AG09319 (cell line): ENCODE measurements at regions not wholly inside any gene's neighbourhood (a gene's known extent, or its start where the extent isn't known, plus 50 kb on each side); places are given as distances from the start of the nearest gene placed in this dataset.

Experiments
- DNase-seq: peaks from one replicate; pipeline ENCODE4 v3.0.0-alpha.2; 2010; ENCODE audit warnings: low read depth; ENCODE audit errors: extremely low read depth
- TF ChIP-seq, protein P1 (sequence below): IDR thresholded peaks from 2 replicates; pipeline ENCODE4 v1.5.1; 2011; ENCODE audit warnings: low read depth, mild to moderate bottlenecking, inconsistent platforms, low read length, moderate library complexity

DNA sequence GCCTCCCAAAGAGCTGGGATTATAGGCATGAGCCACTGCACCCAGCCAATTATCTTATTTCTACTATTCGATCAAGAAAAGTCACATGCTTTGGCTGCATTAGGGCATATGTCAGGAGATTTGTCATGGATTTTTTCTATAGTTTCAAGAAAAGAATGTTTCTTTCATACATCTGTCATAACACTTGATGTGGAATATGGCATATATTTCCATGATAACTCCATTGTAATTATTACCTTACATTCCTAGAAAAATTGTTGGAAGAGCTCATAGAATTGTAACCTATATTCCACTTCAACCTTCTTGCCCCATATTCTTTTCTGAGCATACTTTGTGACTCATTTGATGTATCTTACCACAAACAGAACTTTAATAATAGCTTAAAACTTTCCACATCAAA, 740.9 kb upstream of the FLRT2 start:
- DNase-seq: no peak
- TF ChIP-seq, protein P1, sequence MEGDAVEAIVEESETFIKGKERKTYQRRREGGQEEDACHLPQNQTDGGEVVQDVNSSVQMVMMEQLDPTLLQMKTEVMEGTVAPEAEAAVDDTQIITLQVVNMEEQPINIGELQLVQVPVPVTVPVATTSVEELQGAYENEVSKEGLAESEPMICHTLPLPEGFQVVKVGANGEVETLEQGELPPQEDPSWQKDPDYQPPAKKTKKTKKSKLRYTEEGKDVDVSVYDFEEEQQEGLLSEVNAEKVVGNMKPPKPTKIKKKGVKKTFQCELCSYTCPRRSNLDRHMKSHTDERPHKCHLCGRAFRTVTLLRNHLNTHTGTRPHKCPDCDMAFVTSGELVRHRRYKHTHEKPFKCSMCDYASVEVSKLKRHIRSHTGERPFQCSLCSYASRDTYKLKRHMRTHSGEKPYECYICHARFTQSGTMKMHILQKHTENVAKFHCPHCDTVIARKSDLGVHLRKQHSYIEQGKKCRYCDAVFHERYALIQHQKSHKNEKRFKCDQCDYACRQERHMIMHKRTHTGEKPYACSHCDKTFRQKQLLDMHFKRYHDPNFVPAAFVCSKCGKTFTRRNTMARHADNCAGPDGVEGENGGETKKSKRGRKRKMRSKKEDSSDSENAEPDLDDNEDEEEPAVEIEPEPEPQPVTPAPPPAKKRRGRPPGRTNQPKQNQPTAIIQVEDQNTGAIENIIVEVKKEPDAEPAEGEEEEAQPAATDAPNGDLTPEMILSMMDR: no peak

DNA sequence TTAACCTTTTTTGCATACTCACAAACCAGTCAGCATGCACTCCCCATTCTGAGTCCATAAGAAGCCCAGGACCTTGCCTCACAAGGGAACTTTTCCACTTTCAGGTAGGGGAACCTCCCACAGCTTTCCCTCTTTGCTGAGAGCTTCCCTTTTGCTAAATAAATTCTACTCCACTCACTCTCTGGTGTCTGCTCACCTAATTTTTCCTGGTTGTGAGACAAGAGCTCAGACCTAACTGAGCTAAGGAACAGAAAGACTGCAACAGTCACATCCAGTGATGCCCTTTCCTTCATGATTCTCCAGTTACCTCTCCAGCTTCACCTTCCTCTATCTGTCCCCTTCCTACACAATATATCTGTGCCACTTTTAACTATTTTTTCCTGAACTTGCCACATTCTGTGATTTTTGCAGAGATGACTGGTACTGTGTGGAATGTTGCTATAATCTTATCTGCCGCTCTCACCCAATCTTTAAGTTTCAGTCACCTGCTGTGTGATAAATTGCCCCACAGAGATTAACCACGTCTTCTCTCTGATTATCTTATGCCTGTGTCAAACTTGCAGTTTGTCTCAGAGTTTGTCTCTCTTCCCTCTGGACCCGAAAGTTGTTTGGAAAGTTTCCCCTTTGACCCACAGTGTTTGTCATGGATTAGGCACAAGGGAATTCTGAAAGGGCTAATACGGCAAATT, 737.1 kb upstream of the FLRT2 start:
- TF ChIP-seq, protein P1: no peak
- no peak for DNase-seq

DNA sequence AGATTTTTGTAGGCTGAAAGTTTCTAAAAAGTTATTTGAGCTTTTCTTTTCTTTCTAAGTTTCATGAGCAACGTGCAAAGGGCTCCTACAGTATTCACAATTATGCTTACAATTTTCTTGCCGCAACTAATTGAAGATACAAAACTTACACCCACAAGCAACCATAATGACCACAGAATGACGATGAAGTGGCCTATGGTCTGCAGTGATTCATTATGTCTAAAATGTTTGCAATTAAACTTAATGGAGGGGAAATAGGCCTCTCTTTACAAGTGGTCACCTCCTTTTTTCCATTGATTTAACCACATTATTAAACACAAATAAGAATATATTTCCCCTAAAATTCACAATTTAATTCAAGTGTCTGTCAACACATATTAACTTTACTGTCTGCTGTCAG, 732.6 kb upstream of the FLRT2 start:
- DNase-seq: no peak
- TF ChIP-seq, protein P1: no peak

DNA sequence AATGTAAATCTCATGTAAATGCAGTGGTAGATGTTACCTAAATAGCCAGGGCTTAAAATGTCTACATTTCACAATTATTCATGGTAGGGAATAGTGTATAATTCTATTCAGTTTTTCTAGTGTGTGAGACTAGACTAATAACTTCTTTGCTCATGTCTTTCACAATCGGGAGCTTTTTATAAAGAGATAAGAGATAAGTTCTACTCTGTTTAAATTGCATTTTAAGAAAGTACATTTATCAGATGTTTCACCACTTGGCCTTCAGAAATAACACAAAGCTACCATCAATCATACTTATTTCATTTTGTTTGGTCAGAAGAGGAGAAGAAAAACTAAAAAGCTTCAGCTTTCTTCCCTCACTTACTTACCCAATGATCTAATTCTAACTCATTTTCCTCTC, 725.5 kb upstream of the FLRT2 start:
- no peak for DNase-seq
- TF ChIP-seq, protein P1: no peak

DNA sequence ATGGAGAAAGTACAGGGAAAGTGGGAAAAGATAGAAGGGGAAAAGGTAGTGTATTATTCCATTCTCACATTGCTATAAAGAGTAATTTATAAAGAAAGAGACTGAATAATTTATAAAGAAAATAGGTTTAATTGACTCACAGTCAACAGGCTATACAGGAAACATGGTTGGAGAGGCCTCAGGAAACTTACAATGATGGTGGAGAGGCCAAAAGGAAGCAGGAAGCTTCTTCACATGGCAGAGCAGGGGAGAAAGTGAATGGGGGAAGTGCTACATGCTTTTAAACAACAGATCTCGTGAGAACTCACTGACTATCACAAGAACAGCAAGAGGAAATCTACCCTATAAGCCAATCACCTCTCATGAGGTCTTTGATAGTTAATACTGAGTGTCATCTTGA, 725.0 kb upstream of the FLRT2 start:
- TF ChIP-seq, protein P1: no peak

DNA sequence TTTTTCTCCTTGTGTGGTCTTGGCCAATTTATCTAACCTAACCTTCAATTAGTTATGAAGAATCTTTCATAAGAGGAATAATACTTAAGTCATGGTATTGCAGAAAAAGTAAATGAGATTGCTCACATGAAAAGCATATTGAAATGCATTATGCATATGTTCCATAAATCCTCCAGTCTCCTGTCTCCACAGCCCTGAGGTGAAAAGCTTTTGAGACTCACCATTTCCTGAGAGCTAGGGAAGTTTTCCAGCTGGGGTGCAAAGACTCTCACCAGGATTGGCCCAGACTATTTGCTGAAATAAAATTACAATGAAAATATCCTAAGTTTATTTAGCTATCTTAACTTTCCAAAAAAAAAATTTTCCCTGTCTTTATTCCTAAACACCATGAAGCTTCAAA, 723.8 kb upstream of the FLRT2 start:
- TF ChIP-seq, protein P1: no peak
- DNase-seq: no peak

More for the DNA sequence above, 725.0 kb upstream of the FLRT2 start:
- DNase-seq: no peak

DNA sequence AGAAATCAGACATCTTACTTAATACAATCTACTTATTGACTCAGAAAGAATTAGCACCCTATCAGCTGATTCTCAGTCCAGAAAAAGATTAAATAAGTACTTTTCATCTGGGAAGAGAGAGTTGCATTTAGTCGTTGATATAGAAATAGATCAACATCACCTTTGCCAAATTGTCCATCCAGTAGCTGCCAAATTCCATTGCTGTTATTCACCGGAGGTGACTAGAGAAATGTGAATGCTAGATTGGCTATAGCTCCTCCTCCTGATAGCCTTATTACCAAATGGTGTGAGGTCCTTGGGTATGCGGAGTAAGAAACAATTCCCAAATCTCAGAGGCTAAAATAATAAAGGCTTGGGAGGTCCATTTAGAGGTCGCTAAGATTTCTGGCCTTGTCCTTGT, 723.3 kb upstream of the FLRT2 start:
- TF ChIP-seq, protein P1: no peak
- DNase-seq: no peak
